ENCODE measurements at regions not wholly inside any gene's neighbourhood (a gene's known extent, or its start where the extent isn't known, plus 50 kb on each side); places are given as distances from the start of the nearest gene placed in this dataset.

DNA sequence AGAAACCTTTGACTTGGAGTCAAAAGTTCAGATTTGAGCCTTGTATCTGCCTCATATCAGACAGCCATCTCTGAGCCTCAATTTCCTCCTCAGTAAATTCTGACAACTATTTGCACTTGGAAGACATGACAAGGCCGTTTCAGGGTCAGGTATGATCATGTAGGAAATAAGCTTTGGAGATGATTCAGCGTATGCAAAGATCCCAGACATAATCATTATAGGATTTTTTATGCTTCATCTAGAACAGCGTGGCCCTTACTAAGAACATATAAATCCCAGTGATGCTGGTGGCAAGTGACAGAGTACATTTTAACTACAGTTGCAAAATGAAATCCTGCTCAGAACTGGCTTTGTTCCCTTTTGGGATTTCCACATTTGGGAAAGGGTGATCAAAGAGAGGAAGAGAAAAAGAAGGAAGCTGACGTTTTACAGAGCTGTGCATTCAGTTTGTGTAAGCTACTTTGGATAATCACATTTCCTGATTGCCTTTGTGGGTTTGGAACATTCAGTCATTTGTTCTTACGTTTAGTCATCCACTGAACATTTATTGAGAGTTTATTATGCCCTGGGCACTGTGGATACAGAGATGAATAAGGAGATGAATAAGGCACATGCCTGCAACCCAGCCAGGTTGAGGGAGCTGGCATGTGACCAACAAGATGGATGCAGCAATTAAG lies 81.9 kb upstream of the HEPHL1 start:
- TF ChIP-seq GABPA (IDR thresholded peaks at IDR 0.05 in 1 of 2, conservative IDR thresholded peaks at IDR 0.05 in 1 of 2): no peak
- TF ChIP-seq, protein P1, sequence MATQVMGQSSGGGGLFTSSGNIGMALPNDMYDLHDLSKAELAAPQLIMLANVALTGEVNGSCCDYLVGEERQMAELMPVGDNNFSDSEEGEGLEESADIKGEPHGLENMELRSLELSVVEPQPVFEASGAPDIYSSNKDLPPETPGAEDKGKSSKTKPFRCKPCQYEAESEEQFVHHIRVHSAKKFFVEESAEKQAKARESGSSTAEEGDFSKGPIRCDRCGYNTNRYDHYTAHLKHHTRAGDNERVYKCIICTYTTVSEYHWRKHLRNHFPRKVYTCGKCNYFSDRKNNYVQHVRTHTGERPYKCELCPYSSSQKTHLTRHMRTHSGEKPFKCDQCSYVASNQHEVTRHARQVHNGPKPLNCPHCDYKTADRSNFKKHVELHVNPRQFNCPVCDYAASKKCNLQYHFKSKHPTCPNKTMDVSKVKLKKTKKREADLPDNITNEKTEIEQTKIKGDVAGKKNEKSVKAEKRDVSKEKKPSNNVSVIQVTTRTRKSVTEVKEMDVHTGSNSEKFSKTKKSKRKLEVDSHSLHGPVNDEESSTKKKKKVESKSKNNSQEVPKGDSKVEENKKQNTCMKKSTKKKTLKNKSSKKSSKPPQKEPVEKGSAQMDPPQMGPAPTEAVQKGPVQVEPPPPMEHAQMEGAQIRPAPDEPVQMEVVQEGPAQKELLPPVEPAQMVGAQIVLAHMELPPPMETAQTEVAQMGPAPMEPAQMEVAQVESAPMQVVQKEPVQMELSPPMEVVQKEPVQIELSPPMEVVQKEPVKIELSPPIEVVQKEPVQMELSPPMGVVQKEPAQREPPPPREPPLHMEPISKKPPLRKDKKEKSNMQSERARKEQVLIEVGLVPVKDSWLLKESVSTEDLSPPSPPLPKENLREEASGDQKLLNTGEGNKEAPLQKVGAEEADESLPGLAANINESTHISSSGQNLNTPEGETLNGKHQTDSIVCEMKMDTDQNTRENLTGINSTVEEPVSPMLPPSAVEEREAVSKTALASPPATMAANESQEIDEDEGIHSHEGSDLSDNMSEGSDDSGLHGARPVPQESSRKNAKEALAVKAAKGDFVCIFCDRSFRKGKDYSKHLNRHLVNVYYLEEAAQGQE (IDR thresholded peaks at IDR 0.05): no peak
- TF ChIP-seq, protein P2, sequence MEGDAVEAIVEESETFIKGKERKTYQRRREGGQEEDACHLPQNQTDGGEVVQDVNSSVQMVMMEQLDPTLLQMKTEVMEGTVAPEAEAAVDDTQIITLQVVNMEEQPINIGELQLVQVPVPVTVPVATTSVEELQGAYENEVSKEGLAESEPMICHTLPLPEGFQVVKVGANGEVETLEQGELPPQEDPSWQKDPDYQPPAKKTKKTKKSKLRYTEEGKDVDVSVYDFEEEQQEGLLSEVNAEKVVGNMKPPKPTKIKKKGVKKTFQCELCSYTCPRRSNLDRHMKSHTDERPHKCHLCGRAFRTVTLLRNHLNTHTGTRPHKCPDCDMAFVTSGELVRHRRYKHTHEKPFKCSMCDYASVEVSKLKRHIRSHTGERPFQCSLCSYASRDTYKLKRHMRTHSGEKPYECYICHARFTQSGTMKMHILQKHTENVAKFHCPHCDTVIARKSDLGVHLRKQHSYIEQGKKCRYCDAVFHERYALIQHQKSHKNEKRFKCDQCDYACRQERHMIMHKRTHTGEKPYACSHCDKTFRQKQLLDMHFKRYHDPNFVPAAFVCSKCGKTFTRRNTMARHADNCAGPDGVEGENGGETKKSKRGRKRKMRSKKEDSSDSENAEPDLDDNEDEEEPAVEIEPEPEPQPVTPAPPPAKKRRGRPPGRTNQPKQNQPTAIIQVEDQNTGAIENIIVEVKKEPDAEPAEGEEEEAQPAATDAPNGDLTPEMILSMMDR (IDR thresholded peaks at IDR 0.05; ENCODE audit: low read depth, low read length, missing input control): no peak
- no peak for TF ChIP-seq RXRA (IDR thresholded peaks at IDR 0.05)
- TF ChIP-seq HNF4G (IDR thresholded peaks at IDR 0.05): no peak
- TF ChIP-seq YY1 (IDR thresholded peaks at IDR 0.05): no peak
- TF ChIP-seq NR2F2 (IDR thresholded peaks at IDR 0.05): no peak
- TF ChIP-seq HNF4A (conservative IDR thresholded peaks at IDR 0.05): no peak
- TF ChIP-seq, protein P3, sequence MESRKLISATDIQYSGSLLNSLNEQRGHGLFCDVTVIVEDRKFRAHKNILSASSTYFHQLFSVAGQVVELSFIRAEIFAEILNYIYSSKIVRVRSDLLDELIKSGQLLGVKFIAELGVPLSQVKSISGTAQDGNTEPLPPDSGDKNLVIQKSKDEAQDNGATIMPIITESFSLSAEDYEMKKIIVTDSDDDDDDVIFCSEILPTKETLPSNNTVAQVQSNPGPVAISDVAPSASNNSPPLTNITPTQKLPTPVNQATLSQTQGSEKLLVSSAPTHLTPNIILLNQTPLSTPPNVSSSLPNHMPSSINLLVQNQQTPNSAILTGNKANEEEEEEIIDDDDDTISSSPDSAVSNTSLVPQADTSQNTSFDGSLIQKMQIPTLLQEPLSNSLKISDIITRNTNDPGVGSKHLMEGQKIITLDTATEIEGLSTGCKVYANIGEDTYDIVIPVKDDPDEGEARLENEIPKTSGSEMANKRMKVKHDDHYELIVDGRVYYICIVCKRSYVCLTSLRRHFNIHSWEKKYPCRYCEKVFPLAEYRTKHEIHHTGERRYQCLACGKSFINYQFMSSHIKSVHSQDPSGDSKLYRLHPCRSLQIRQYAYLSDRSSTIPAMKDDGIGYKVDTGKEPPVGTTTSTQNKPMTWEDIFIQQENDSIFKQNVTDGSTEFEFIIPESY (IDR thresholded peaks at IDR 0.05): no peak
- TF ChIP-seq TAF1 (conservative IDR thresholded peaks at IDR 0.05): no peak
- TF ChIP-seq, protein P4, sequence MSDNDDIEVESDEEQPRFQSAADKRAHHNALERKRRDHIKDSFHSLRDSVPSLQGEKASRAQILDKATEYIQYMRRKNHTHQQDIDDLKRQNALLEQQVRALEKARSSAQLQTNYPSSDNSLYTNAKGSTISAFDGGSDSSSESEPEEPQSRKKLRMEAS (IDR thresholded peaks at IDR 0.05): no peak
- TF ChIP-seq JUND (IDR thresholded peaks at IDR 0.05): no peak
- TF ChIP-seq, protein P5, sequence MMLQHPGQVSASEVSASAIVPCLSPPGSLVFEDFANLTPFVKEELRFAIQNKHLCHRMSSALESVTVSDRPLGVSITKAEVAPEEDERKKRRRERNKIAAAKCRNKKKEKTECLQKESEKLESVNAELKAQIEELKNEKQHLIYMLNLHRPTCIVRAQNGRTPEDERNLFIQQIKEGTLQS (IDR thresholded peaks at IDR 0.05): no peak
